HepG2 (cell line): ENCODE measurements at regions not wholly inside any gene's neighbourhood (a gene's known extent, or its start where the extent isn't known, plus 50 kb on each side); places are given as distances from the start of the nearest gene placed in this dataset.

ENCODE experiments used
- ATAC-seq: fragments of 200-7000 bp; cut with Tn5 transposase; 3 replicates; pipeline ENCODE4 v1.9.1; 2020; ENCODE audit warnings: mild to moderate bottlenecking, moderate library complexity
- BruUV-seq: library from RNA; stranded (reverse); fragments of 400-500 nt; replicated peaks from 2 replicates; lab custom pipeline; 2021; lab: Mats Ljungman, UMichigan
- CTCF ChIA-PET: fragments of 300-600 bp; formaldehyde crosslinking; extraction: SDS; loops from one replicate; lab custom pipeline; 2021; ENCODE audit warnings: low total read pairs, inconsistent platforms, low intra/inter-chr PET ratio; lab: Yijun Ruan, JAX
- POLR2A ChIA-PET: fragments of 350-600 bp; sonication (Branson Sonifier 250); formaldehyde crosslinking; loops from one replicate; lab custom pipeline; 2020; ENCODE audit warnings: antibody characterized with exemption, inconsistent platforms; lab: Yijun Ruan, JAX
- DNase-seq: peaks from one replicate; pipeline ENCODE4 v3.0.0-alpha.2; 2015; ENCODE audit warnings: low spot score
- FAIRE-seq: peaks from 3 replicates; lab custom pipeline; 2011; peaks lifted over from hg19 to GRCh38; lab: Jason Lieb, UNC
- H2AFZ ChIP-seq: one replicate; pipeline ENCODE4 v1.6.1; 2011; ENCODE audit warnings: low read length, inconsistent platforms
- H3K27ac ChIP-seq: fragments of 300-600 bp; 3 replicates; pipeline ENCODE4 v1.8.0; 2011; ENCODE audit warnings: mixed run types, mild to moderate bottlenecking, mixed read lengths, low read length, inconsistent platforms; ENCODE audit not compliant: insufficient read depth; ENCODE audit errors: extremely low read length
- H3K27me3 ChIP-seq, 2 experiments: fragments of 200-600 bp in 1 of 2; 2 replicates in 1 of 2; 3 replicates in 1 of 2; pipeline versions ENCODE4 v1.6.0 to v1.8.0; 2011; ENCODE audit warnings: low read length in 2 of 2, mild to moderate bottlenecking in 2 of 2, moderate library complexity in 2 of 2, inconsistent platforms in 1 of 2; ENCODE audit not compliant: insufficient read depth in 2 of 2, control insufficient read depth in 1 of 2
- H3K36me3 ChIP-seq, 2 experiments: fragments of 200-600 bp in 1 of 2; replicated peaks in 1 of 2; 2 replicates in 1 of 2; 3 replicates in 1 of 2; pipeline versions ENCODE4 v1.5.1 to v1.8.0; 2011; ENCODE audit warnings: low read length in 2 of 2, inconsistent platforms in 1 of 2; ENCODE audit not compliant: insufficient read depth in 2 of 2, control insufficient read depth in 1 of 2
- H3K4me1 ChIP-seq: 2 replicates; pipeline ENCODE4 v1.5.1; 2012; ENCODE audit warnings: low read length, inconsistent platforms; ENCODE audit not compliant: insufficient read depth
- H3K4me2 ChIP-seq: 2 replicates; pipeline ENCODE4 v1.6.0; 2011; ENCODE audit warnings: low read depth, low read length, inconsistent platforms
- H3K4me3 ChIP-seq, 3 experiments: fragments of 200-600 bp in 1 of 3; sonication (generic), shearing (Covaris generic) in 1 of 3; replicated peaks in 1 of 3; 2 replicates each; pipeline ENCODE4 v1.5.1; 2011 to 2016; ENCODE audit warnings: low read length in 3 of 3, inconsistent platforms in 2 of 3, low read depth in 2 of 3, mild to moderate bottlenecking in 2 of 3, control low read depth in 1 of 3, mixed read lengths in 1 of 3; ENCODE audit not compliant: insufficient read depth in 1 of 3
- H3K79me2 ChIP-seq: one replicate; pipeline ENCODE4 v1.6.1; 2011; ENCODE audit warnings: low read length, inconsistent platforms; ENCODE audit not compliant: insufficient read depth
- H3K9ac ChIP-seq: 2 replicates; pipeline ENCODE4 v1.6.0; 2011; ENCODE audit warnings: mild to moderate bottlenecking, low read depth, low read length, inconsistent platforms; ENCODE audit not compliant: insufficient read depth
- H3K9me3 ChIP-seq: 2 replicates; pipeline ENCODE4 v1.5.1; 2012; ENCODE audit warnings: mild to moderate bottlenecking, low read length
- H4K20me1 ChIP-seq: 2 replicates; pipeline ENCODE4 v1.6.0; 2011; ENCODE audit warnings: inconsistent platforms, mild to moderate bottlenecking, low read length, moderate library complexity; ENCODE audit not compliant: insufficient read depth
- MZF1 ChIP-seq: sonication (generic); formaldehyde crosslinking; IDR thresholded peaks from 2 replicates; pipeline ENCODE4 v1.8.1; 2023; ENCODE audit warnings: mild to moderate bottlenecking, missing genetic modification reagents, borderline replicate concordance
- WGBS: methylation state at CpG from one replicate; pipeline ENCODE4 v1.1.6; 2017; ENCODE audit warnings: low lambda C conversion rate; 5-methylcytosine and 5-hydroxymethylcytosine counted together
- in situ Hi-C: cut with HindIII; loops from 2 replicates; pipeline ENCODE4 v1.10.0; 2017; ENCODE audit warnings: low pct_unique_long_range_greater_than_20kb; ENCODE audit not compliant: extremely low pct_ligation_motif_present
- intact Hi-C: fragments of 100-400 bp; cut with micrococcal nuclease; formaldehyde crosslinking; loops from one replicate; pipeline ENCODE4 v1.10.0; 2022; ENCODE audit not compliant: unreplicated experiment
- TF ChIP-seq, protein P1 (sequence below), 2 experiments: fragments of 450-650 bp in 1 of 2; sonication (generic) in 1 of 2; formaldehyde crosslinking in 1 of 2; IDR thresholded peaks; 2 replicates each; pipeline versions ENCODE4 v1.6.1 to v1.8.0; 2016 to 2022; ENCODE audit warnings: antibody characterized with exemption in 1 of 2, mild to moderate bottlenecking in 1 of 2, missing genetic modification reagents in 1 of 2

- H3K9me3 ChIP-seq = no peaks in the 10 kb centered on the region
- CTCF ChIA-PET = no interaction called here
- no peaks in the 10 kb centered on the region for H3K79me2 ChIP-seq
- H3K27me3 ChIP-seq = peaks cover 2 to 19% of the 10 kb centered on the region in 2 experiments; a peak in 2 of 5 replicates
- no peak overlapping the region for H3K4me3 ChIP-seq
- no peaks in the 10 kb centered on the region for H4K20me1 ChIP-seq
- ATAC-seq (no peak), FAIRE-seq (no peak), DNase-seq (no peak)
- H3K9ac ChIP-seq = no peak overlapping the region
- 10% methylated on average over 4 of the region's 4 CpGs for WGBS
- no peak overlapping the region for H3K4me2 ChIP-seq
- intact Hi-C loops = no loop called here
- no peak overlapping the region for H3K27ac ChIP-seq
- H3K4me1 ChIP-seq = no peaks in the 10 kb centered on the region
- H3K36me3 ChIP-seq = no peaks in the 10 kb centered on the region
- POLR2A ChIA-PET = no interaction called here
- H2AFZ ChIP-seq = no peak overlapping the region
- no TSS peak for BruUV-seq
- in situ Hi-C loops = no loop called here
- TF ChIP-seq, protein P1, sequence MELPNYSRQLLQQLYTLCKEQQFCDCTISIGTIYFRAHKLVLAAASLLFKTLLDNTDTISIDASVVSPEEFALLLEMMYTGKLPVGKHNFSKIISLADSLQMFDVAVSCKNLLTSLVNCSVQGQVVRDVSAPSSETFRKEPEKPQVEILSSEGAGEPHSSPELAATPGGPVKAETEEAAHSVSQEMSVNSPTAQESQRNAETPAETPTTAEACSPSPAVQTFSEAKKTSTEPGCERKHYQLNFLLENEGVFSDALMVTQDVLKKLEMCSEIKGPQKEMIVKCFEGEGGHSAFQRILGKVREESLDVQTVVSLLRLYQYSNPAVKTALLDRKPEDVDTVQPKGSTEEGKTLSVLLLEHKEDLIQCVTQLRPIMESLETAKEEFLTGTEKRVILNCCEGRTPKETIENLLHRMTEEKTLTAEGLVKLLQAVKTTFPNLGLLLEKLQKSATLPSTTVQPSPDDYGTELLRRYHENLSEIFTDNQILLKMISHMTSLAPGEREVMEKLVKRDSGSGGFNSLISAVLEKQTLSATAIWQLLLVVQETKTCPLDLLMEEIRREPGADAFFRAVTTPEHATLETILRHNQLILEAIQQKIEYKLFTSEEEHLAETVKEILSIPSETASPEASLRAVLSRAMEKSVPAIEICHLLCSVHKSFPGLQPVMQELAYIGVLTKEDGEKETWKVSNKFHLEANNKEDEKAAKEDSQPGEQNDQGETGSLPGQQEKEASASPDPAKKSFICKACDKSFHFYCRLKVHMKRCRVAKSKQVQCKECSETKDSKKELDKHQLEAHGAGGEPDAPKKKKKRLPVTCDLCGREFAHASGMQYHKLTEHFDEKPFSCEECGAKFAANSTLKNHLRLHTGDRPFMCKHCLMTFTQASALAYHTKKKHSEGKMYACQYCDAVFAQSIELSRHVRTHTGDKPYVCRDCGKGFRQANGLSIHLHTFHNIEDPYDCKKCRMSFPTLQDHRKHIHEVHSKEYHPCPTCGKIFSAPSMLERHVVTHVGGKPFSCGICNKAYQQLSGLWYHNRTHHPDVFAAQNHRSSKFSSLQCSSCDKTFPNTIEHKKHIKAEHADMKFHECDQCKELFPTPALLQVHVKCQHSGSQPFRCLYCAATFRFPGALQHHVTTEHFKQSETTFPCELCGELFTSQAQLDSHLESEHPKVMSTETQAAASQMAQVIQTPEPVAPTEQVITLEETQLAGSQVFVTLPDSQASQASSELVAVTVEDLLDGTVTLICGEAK (IDR thresholded peaks at IDR 0.05) = peak; percentile 88
- TF ChIP-seq, protein P1 (CRISPR knock-in tag; IDR thresholded peaks at IDR 0.05) = no peak
- no peak for TF ChIP-seq MZF1 (CRISPR knock-in tag)
- TF ChIP-seq, all 625 proteins: peak for 1
Observed at GRCh38 chr10:78395162-78395561, 361.5 kb downstream of the RPS24 start.
